IMR-90 (cell line): ENCODE measurements at regions not wholly inside any gene's neighbourhood (a gene's known extent, or its start where the extent isn't known, plus 50 kb on each side); places are given as distances from the start of the nearest gene placed in this dataset.

ENCODE experiments used
- ATAC-seq: fragments of 200-7000 bp; cut with Tn5 transposase; 2 replicates; pipeline ENCODE4 v1.9.1; 2020; ENCODE audit warnings: low read depth, mild to moderate bottlenecking, moderate library complexity
- BruUV-seq: library from RNA; stranded (reverse); fragments of 400-500 nt; replicated peaks from 2 replicates; lab custom pipeline; 2021; lab: Mats Ljungman, UMichigan
- CTCF ChIA-PET: fragments of 300-600 bp; formaldehyde crosslinking; extraction: SDS; loops from one replicate; lab custom pipeline; 2021; ENCODE audit warnings: antibody characterized with exemption; lab: Yijun Ruan, JAX
- POLR2A ChIA-PET: fragments of 300-600 bp; sonication (Branson Sonifier 250); formaldehyde crosslinking; loops from one replicate; lab custom pipeline; 2022; ENCODE audit warnings: antibody characterized with exemption; ENCODE audit not compliant: unreplicated experiment; lab: Charles Lee
- DNase-seq: peaks from one replicate; pipeline ENCODE4 v3.0.0; 2013
- H2AFZ ChIP-seq: replicated peaks from 2 replicates; pipeline ENCODE3; 2013; ENCODE audit warnings: low read length, mild to moderate bottlenecking; ENCODE audit not compliant: poor library complexity
- H2AK5ac ChIP-seq: 2 replicates; pipeline ENCODE4 v1.6.1; 2013; ENCODE audit warnings: low read depth, low read length, inconsistent platforms
- H2AK9ac ChIP-seq: replicated peaks from 2 replicates; pipeline ENCODE3; 2013; ENCODE audit warnings: mild to moderate bottlenecking, low read depth, low read length, moderate library complexity; ENCODE audit not compliant: poor library complexity
- H2BK120ac ChIP-seq: 2 replicates; pipeline ENCODE4 v1.6.1; 2013; ENCODE audit warnings: low read depth, low read length, inconsistent platforms
- H2BK15ac ChIP-seq: 3 replicates; pipeline ENCODE4 v1.6.1; 2013; ENCODE audit warnings: low read depth, low read length, inconsistent platforms
- H2BK20ac ChIP-seq: 2 replicates; pipeline ENCODE4 v1.6.1; 2013; ENCODE audit warnings: low read depth, mild to moderate bottlenecking, inconsistent platforms, low read length, moderate library complexity
- H2BK5ac ChIP-seq: 2 replicates; pipeline ENCODE4 v1.6.1; 2013; ENCODE audit warnings: mild to moderate bottlenecking, low read depth, low read length, inconsistent platforms; ENCODE audit not compliant: poor library complexity, severe bottlenecking
- H3K14ac ChIP-seq: replicated peaks from 2 replicates; pipeline ENCODE4 v1.6.1; 2013; ENCODE audit warnings: low read depth, low read length, inconsistent platforms
- H3K18ac ChIP-seq: 2 replicates; pipeline ENCODE4 v1.6.1; 2013; ENCODE audit warnings: low read depth, low read length, control low read depth
- H3K23ac ChIP-seq: 2 replicates; pipeline ENCODE4 v1.6.1; 2013; ENCODE audit warnings: low read depth, low read length, inconsistent platforms
- H3K27ac ChIP-seq: 2 replicates; pipeline ENCODE4 v1.5.1; 2013; ENCODE audit warnings: mild to moderate bottlenecking, control low read depth, low read length; ENCODE audit not compliant: insufficient read depth
- H3K27me3 ChIP-seq: 2 replicates; pipeline ENCODE4 v1.6.1; 2013; ENCODE audit warnings: low read length; ENCODE audit not compliant: control insufficient read depth, insufficient read depth
- H3K36me3 ChIP-seq: 2 replicates; pipeline ENCODE4 v1.6.1; 2013; ENCODE audit warnings: low read length, mixed read lengths; ENCODE audit not compliant: control insufficient read depth, insufficient read depth
- H3K4ac ChIP-seq: 2 replicates; pipeline ENCODE4 v1.6.1; 2013; ENCODE audit warnings: low read depth, low read length, inconsistent platforms
- H3K4me1 ChIP-seq: 2 replicates; pipeline ENCODE4 v1.6.1; 2013; ENCODE audit warnings: low read length, mixed read lengths; ENCODE audit not compliant: control insufficient read depth, insufficient read depth
- H3K4me2 ChIP-seq: 2 replicates; pipeline ENCODE4 v1.6.1; 2013; ENCODE audit warnings: low read depth, mild to moderate bottlenecking, control low read depth, low read length, moderate library complexity
- H3K4me3 ChIP-seq: 2 replicates; pipeline ENCODE4 v1.5.1; 2013; ENCODE audit warnings: low read depth, mild to moderate bottlenecking, control low read depth, low read length, moderate library complexity; ENCODE audit not compliant: insufficient read depth
- H3K56ac ChIP-seq: 2 replicates; pipeline ENCODE4 v1.6.1; 2013; ENCODE audit warnings: low read length, inconsistent platforms; ENCODE audit not compliant: insufficient read depth; ENCODE audit errors: extremely low read depth
- H3K79me1 ChIP-seq, 2 experiments: 2 replicates each; pipeline ENCODE4 v1.6.1; 2013; ENCODE audit warnings: low read length in 2 of 2, inconsistent platforms in 1 of 2, low read depth in 1 of 2
- H3K9ac ChIP-seq: 2 replicates; pipeline ENCODE4 v1.6.1; 2013; ENCODE audit warnings: low read depth, low read length, control low read depth
- H3K9me1 ChIP-seq: 2 replicates; pipeline ENCODE4 v1.6.1; 2013; ENCODE audit warnings: low read length, inconsistent platforms; ENCODE audit not compliant: insufficient read depth
- H3K9me3 ChIP-seq: 2 replicates; pipeline ENCODE4 v1.6.1; 2013; ENCODE audit warnings: low read length; ENCODE audit not compliant: control insufficient read depth, insufficient read depth
- H4K20me1 ChIP-seq: 2 replicates; pipeline ENCODE4 v1.6.1; 2013; ENCODE audit warnings: low read length, inconsistent platforms; ENCODE audit not compliant: insufficient read depth
- H4K5ac ChIP-seq: 2 replicates; pipeline ENCODE4 v1.6.1; 2013; ENCODE audit warnings: mild to moderate bottlenecking, low read depth, low read length, control low read depth
- H4K8ac ChIP-seq, 2 experiments: 2 replicates each; pipeline ENCODE4 v1.6.1; 2013; ENCODE audit warnings: low read depth in 2 of 2, low read length in 2 of 2, control low read depth in 1 of 2, inconsistent platforms in 1 of 2
- H4K91ac ChIP-seq: 2 replicates; pipeline ENCODE4 v1.6.1; 2013; ENCODE audit warnings: low read depth, low read length, inconsistent platforms; ENCODE audit not compliant: insufficient read depth
- BHLHE40 ChIP-seq: fragments of 150-350 bp; IDR thresholded peaks from 2 replicates; pipeline ENCODE4 v1.6.1; 2016; ENCODE audit warnings: mild to moderate bottlenecking, low read depth, low read length
- MAFK ChIP-seq: IDR thresholded peaks from 2 replicates; pipeline ENCODE4 v1.6.1; 2012; ENCODE audit warnings: low read depth, low read length, improper control_type of control experiment
- MAZ ChIP-seq: IDR thresholded peaks from 2 replicates; pipeline ENCODE4 v1.6.1; 2012; ENCODE audit warnings: low read depth, mild to moderate bottlenecking, low read length, improper control_type of control experiment, moderate library complexity, borderline replicate concordance
- MXI1 ChIP-seq: IDR thresholded peaks from 2 replicates; pipeline ENCODE4 v1.6.1; 2012; ENCODE audit warnings: low read depth, mild to moderate bottlenecking, low read length, moderate library complexity, borderline replicate concordance
- POLR2A ChIP-seq: IDR thresholded peaks from 2 replicates; pipeline ENCODE4 v1.6.1; 2012; ENCODE audit warnings: mild to moderate bottlenecking, low read depth, low read length
- RAD21 ChIP-seq: IDR thresholded peaks from 2 replicates; pipeline ENCODE4 v1.6.1; 2012; ENCODE audit warnings: low read length, improper control_type of control experiment
- RFX5 ChIP-seq: IDR thresholded peaks from 2 replicates; pipeline ENCODE4 v1.8.0; 2012; ENCODE audit warnings: low read depth, mild to moderate bottlenecking, low read length, moderate library complexity
- WGBS, 2 experiments: methylation state at CpG; one replicate each; pipeline versions ENCODE4 v1.1.5 to v1.1.7; 2013; ENCODE audit warnings: missing lambda C conversion rate in 2 of 2; ENCODE audit not compliant: insufficient read length in 1 of 2; ENCODE audit errors: extremely low coverage in 2 of 2; 5-methylcytosine and 5-hydroxymethylcytosine counted together
- dilution Hi-C: fragments of 300-500 bp; cut with HindIII; formaldehyde crosslinking; loops from one replicate; pipeline ENCODE4 v1.14.3; 2018; ENCODE audit warnings: low sequenced_read_pairs; ENCODE audit not compliant: unreplicated experiment
- in situ Hi-C: fragments of 300-500 bp; cut with MboI; formaldehyde crosslinking; loops from 3 replicates; pipeline ENCODE4 v1.14.3; 2019; ENCODE audit warnings: low sequenced_read_pairs, inconsistent platforms, mixed read lengths
- intact Hi-C: fragments of 100-400 bp; cut with micrococcal nuclease; formaldehyde crosslinking; loops from 2 replicates; pipeline ENCODE4 v1.10.0; 2022

DNA sequence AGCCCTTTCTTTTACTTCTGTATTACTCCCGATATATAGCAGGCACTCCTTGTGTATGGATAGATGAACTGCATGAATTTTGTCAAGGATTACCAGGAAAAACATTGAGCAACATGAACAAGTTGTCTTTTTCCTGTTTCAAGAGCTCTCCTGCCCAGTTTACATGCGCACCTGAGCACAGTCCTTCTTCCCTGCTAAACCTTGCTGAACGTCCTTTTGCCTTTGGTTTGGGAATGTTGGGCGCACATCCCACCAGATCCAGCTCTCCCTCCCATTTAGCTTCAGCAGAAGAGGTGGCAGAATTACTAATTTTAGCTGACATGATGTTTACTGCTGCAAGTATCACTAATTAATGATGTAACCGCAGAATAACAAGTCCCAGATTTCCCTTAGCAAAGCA lies 121.4 kb upstream of the TMCC3 start:
- Histone ChIP-seq H3K4me1 (no peaks in the 10 kb centered on the region), H3K36me3 (no peaks in the 10 kb centered on the region), H4K20me1 (no peaks in the 10 kb centered on the region), H3K4me3 (no peak overlapping the region), H2AK5ac (no peak overlapping the region), H3K27ac (no peak overlapping the region), H3K56ac (no peak overlapping the region), H3K79me1 (no peaks in the 10 kb centered on the region), H3K9ac (no peak overlapping the region), H3K18ac (no peak overlapping the region), H4K8ac (no peak overlapping the region), H3K23ac (no peak overlapping the region), H2BK20ac (no peak overlapping the region), H3K14ac (no peak overlapping the region), H2AFZ (no peak overlapping the region), H3K9me3 (peaks cover 3% of the 10 kb centered on the region; the same call in 1 of the 2 replicates), H2BK15ac (no peak overlapping the region), H4K5ac (no peak overlapping the region), H2AK9ac (no peak overlapping the region), H3K27me3 (peaks cover 27% of the 10 kb centered on the region), H3K9me1 (no peaks in the 10 kb centered on the region), H2BK120ac (no peak overlapping the region), H4K91ac (no peak overlapping the region), H2BK5ac (no peak overlapping the region), H3K4me2 (no peak overlapping the region), H3K4ac (no peak overlapping the region)
- DNase-seq (no peak), ATAC-seq (no peak)
- no CpG with 5 or more reads among the region's 5 CpGs for WGBS, 2 experiments
- TF ChIP-seq POLR2A, result no peak
- no peak for TF ChIP-seq MXI1
- TF ChIP-seq MAZ, result no peak
- no peak for TF ChIP-seq RAD21
- no peak for TF ChIP-seq BHLHE40
- TF ChIP-seq MAFK, result peak; percentile 37; the same call in 1 of the 2 replicates
- TF ChIP-seq RFX5, result no peak
- intact Hi-C loops, result no loop called here
- ChIA-PET POLR2A (no interaction called here), CTCF (interaction anchor here (1.3 kb wide), 1 partner anchor 11 kb away, joined by 3 read pairs; no protein-coding TSS in a partner anchor)
- in situ Hi-C loops, result loop anchor here (25.0 kb wide), 1 partner anchor 634 kb away; the partner anchor contains the start of gene PLXNC1
- BruUV-seq, result no TSS peak
- dilution Hi-C loops, result no loop called here
